GM23248 (cell line): ENCODE measurements at regions not wholly inside any gene's neighbourhood (a gene's known extent, or its start where the extent isn't known, plus 50 kb on each side); places are given as distances from the start of the nearest gene placed in this dataset.

Experiments used
- EZH2 ChIP-seq: fragments of 200-600 bp; sonication (generic); IDR thresholded peaks from 2 replicates; pipeline ENCODE4 v1.6.1; 2018; ENCODE audit warnings: antibody characterized with exemption, mild to moderate bottlenecking; ENCODE audit not compliant: insufficient read depth, poor library complexity, severe bottlenecking
- EZH2phosphoT487 ChIP-seq: fragments of 200-600 bp; sonication (generic); IDR thresholded peaks from 2 replicates; pipeline ENCODE4 v1.6.1; 2018; ENCODE audit warnings: antibody characterized with exemption, moderate library complexity, mild to moderate bottlenecking, low read depth; ENCODE audit not compliant: insufficient read depth

DNA sequence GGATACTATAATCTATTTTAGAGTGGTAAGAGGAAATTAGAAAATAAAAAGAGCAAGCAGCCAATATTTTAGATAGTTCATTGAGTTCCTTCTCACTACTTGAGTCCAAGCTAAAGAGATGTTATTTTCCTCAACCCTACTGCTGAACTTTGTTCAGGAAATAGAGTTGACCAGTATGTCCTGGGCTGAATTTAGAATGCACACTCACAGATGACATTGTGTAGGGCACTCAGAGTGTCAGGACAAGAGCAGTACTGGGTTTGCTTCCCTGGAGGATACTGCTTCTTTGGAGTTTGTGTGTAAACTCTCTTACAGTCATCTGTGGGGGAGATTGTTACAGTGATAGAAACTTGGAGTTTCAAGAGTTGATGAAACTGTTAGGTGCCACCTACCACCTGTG, 80.0 kb upstream of the AGBL1 start:
- no peak for TF ChIP-seq EZH2
- TF ChIP-seq EZH2phosphoT487: no peak
